ENCODE measurements at regions not wholly inside any gene's neighbourhood (a gene's known extent, or its start where the extent isn't known, plus 50 kb on each side); places are given as distances from the start of the nearest gene placed in this dataset.

- POLR2A ChIA-PET: no interaction called here
- Mint-ChIP-seq H3K4me3 (ENCODE audit: unreplicated experiment) (no peak overlapping the region), H3K27ac (ENCODE audit: low read depth, unreplicated experiment) (no peak overlapping the region), H3K27me3 (ENCODE audit: insufficient read depth, unreplicated experiment) (no peaks in the 10 kb centered on the region), H3K4me1 (ENCODE audit: insufficient read depth, unreplicated experiment) (no peaks in the 10 kb centered on the region), H3K36me3 (ENCODE audit: insufficient read depth, unreplicated experiment) (no peaks in the 10 kb centered on the region), H3K9me3 (ENCODE audit: unreplicated experiment) (no peaks in the 10 kb centered on the region)
- TF ChIP-seq CTCF (IDR thresholded peaks at IDR 0.05; ENCODE audit: unreplicated experiment): no peak
- intact Hi-C loops (cut with micrococcal nuclease): no loop called here
- CTCF ChIA-PET: interaction anchor here (0.6 kb wide), 1 partner anchor 1727 kb away, joined by 4 read pairs; no protein-coding TSS in a partner anchor
- BruUV-seq (replicated peaks): no TSS peak
- no peak for DNase-seq (ENCODE audit: unreplicated experiment)
Measured at GRCh38 chr10:108849688-108850087, 1073.6 kb downstream of the XPNPEP1 start.

- Mint-ChIP-seq H3K4me1 (ENCODE audit: insufficient read depth, unreplicated experiment) (no peaks in the 10 kb centered on the region), H3K4me3 (ENCODE audit: unreplicated experiment) (no peak overlapping the region), H3K9me3 (ENCODE audit: unreplicated experiment) (no peaks in the 10 kb centered on the region), H3K36me3 (ENCODE audit: insufficient read depth, unreplicated experiment) (no peaks in the 10 kb centered on the region), H3K27ac (ENCODE audit: low read depth, unreplicated experiment) (no peak overlapping the region), H3K27me3 (ENCODE audit: insufficient read depth, unreplicated experiment) (no peaks in the 10 kb centered on the region)
- POLR2A ChIA-PET: no interaction called here
- TF ChIP-seq CTCF (IDR thresholded peaks at IDR 0.05; ENCODE audit: unreplicated experiment): no peak
- DNase-seq (ENCODE audit: unreplicated experiment): no peak
- intact Hi-C loops (cut with micrococcal nuclease): no loop called here
- CTCF ChIA-PET: no interaction called here
- no TSS peak for BruUV-seq (replicated peaks)
Measured at GRCh38 chr10:108849186-108849585, 1074.1 kb downstream of the XPNPEP1 start.

GRCh38 chr10:108848046-108848445 is 1075.3 kb downstream of the XPNPEP1 start:
- no peaks in the 10 kb centered on the region for H3K27me3 Mint-ChIP-seq (ENCODE audit: insufficient read depth, unreplicated experiment)
- no peak for TF ChIP-seq CTCF (IDR thresholded peaks at IDR 0.05; ENCODE audit: unreplicated experiment)
- no peak overlapping the region for H3K27ac Mint-ChIP-seq (ENCODE audit: low read depth, unreplicated experiment)
- POLR2A ChIA-PET: no interaction called here
- intact Hi-C loops (cut with micrococcal nuclease): no loop called here
- H3K4me1 Mint-ChIP-seq (ENCODE audit: insufficient read depth, unreplicated experiment): no peaks in the 10 kb centered on the region
- no peaks in the 10 kb centered on the region for H3K36me3 Mint-ChIP-seq (ENCODE audit: insufficient read depth, unreplicated experiment)
- no peak overlapping the region for H3K4me3 Mint-ChIP-seq (ENCODE audit: unreplicated experiment)
- no peaks in the 10 kb centered on the region for H3K9me3 Mint-ChIP-seq (ENCODE audit: unreplicated experiment)
- no TSS peak for BruUV-seq (replicated peaks)
- DNase-seq (ENCODE audit: unreplicated experiment): no peak
- CTCF ChIA-PET: no interaction called here

- intact Hi-C loops (cut with micrococcal nuclease): no loop called here
- Mint-ChIP-seq H3K4me3 (ENCODE audit: unreplicated experiment) (no peak overlapping the region), H3K9me3 (ENCODE audit: unreplicated experiment) (no peaks in the 10 kb centered on the region), H3K4me1 (ENCODE audit: insufficient read depth, unreplicated experiment) (no peaks in the 10 kb centered on the region), H3K27ac (ENCODE audit: low read depth, unreplicated experiment) (no peak overlapping the region), H3K27me3 (ENCODE audit: insufficient read depth, unreplicated experiment) (no peaks in the 10 kb centered on the region), H3K36me3 (ENCODE audit: insufficient read depth, unreplicated experiment) (no peaks in the 10 kb centered on the region)
- no peak for TF ChIP-seq CTCF (IDR thresholded peaks at IDR 0.05; ENCODE audit: unreplicated experiment)
- ChIA-PET CTCF (interaction anchor here (1.4 kb wide), 1 partner anchor 12 kb away, joined by 4 read pairs; no protein-coding TSS in a partner anchor), POLR2A (no interaction called here)
- BruUV-seq (replicated peaks): no TSS peak
- DNase-seq (ENCODE audit: unreplicated experiment): no peak
Measured at GRCh38 chr10:108840944-108841343, 1082.4 kb downstream of the XPNPEP1 start.

Measured in MCF 10A (cell line).